H1 (cell line): ENCODE measurements at regions not wholly inside any gene's neighbourhood (a gene's known extent, or its start where the extent isn't known, plus 50 kb on each side); places are given as distances from the start of the nearest gene placed in this dataset.

Experiments used
- EP300 ChIP-seq, 2 experiments: IDR thresholded peaks; 1 replicate in 1 of 2; 2 replicates in 1 of 2; pipeline ENCODE4 v1.6.1; 2011 to 2012; ENCODE audit warnings: low read depth in 2 of 2, low read length in 2 of 2, mild to moderate bottlenecking in 2 of 2, borderline replicate concordance in 1 of 2, inconsistent platforms in 1 of 2, moderate library complexity in 1 of 2
- RXRA ChIP-seq: IDR thresholded peaks from 2 replicates; pipeline ENCODE4 v1.6.1; 2011; ENCODE audit warnings: low read depth, mild to moderate bottlenecking, low read length, moderate library complexity; ENCODE audit not compliant: insufficient read depth
- SUZ12 ChIP-seq: fragments of 200-600 bp; sonication (generic); IDR thresholded peaks from 2 replicates; pipeline ENCODE4 v1.6.1; 2012; ENCODE audit warnings: mild to moderate bottlenecking, inconsistent platforms, low read length, moderate library complexity, mixed read lengths

DNA sequence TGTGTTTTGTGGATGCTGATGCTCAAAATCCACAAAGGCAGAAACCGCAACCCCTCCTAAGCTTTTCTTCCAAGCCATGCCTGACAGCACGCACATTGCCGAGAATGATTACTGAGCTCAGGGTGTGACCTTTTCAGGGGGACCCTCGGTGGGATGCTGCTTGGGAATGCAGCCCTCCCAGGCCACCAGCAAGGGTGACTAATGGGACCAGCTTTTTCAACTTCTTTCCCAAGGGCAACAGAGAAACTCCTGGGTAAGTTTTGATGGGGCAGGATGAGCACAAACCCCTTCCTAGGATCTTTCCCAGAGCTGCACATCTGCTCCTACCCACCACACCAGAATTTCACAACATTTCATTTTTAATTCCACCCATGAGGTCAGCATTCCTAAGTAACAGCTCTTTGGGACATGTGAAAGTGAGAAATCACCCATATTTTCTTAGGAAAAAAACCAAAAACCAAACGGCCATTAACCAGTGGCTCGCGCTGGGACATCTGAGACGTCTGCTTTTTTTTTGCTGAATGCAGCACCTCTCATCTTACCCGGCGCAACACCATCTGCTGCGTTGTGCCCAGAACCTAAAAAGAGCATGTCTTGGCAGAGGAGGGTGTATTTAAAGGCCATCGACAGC lies 119.0 kb downstream of the ARL4C start (continued):
- no peak for TF ChIP-seq EP300 (IDR thresholded peaks at IDR 0.05; ENCODE audit: borderline replicate concordance in 1 of 2, low read depth in 2 of 2, low read length in 2 of 2)
- TF ChIP-seq SUZ12, result no peak
- no peak for TF ChIP-seq RXRA
